NCI-H748 treated with DMSO at 0.1 percent for 48 hours (cell line): ENCODE measurements at regions not wholly inside any gene's neighbourhood (a gene's known extent, or its start where the extent isn't known, plus 50 kb on each side); places are given as distances from the start of the nearest gene placed in this dataset.
A peak's percentile ranks its signal among the peaks of the same experiment; 100 is the strongest.
"Not testable (repeated sequence)": the region's sequence is repeated elsewhere in the genome, so short reads cannot be mapped to it uniquely, and the experiment has no call there.

Source experiments
- DNase-seq: peaks from one replicate; lab custom pipeline; 2025; lab: John Stamatoyannopoulos, UW

- no peak for DNase-seq
These were observed 87.3 kb downstream of the PHLDA1 start for GRCh38 chr12:75944097-75944904.

GRCh38 chr12:75943730-75944096 lies 87.9 kb downstream of the PHLDA1 start:
- no peak for DNase-seq

GRCh38 chr12:75941661-75942060 lies 89.9 kb downstream of the PHLDA1 start:
- DNase-seq, result not testable (repeated sequence)

GRCh38 chr12:75939016-75939642 lies 92.4 kb downstream of the PHLDA1 start:
- DNase-seq, result no peak

GRCh38 chr12:75938189-75938588 lies 93.4 kb downstream of the PHLDA1 start:
- DNase-seq, result no peak

- no peak for DNase-seq
These were observed 94.1 kb downstream of the PHLDA1 start for GRCh38 chr12:75937486-75937885.

GRCh38 chr12:75936515-75937440 lies 94.8 kb downstream of the PHLDA1 start:
- no peak for DNase-seq

- no peak for DNase-seq
These were observed 95.9 kb downstream of the PHLDA1 start for GRCh38 chr12:75935539-75936242.

- no peak for DNase-seq
These were observed 98.5 kb downstream of the PHLDA1 start for GRCh38 chr12:75933101-75933500.

GRCh38 chr12:75932241-75932640 lies 99.3 kb downstream of the PHLDA1 start:
- DNase-seq, result no peak

- DNase-seq, result no peak
These were observed 107.5 kb downstream of the PHLDA1 start for GRCh38 chr12:75923964-75924666.

GRCh38 chr12:75922944-75923642 lies 108.5 kb downstream of the PHLDA1 start:
- DNase-seq, result no peak

- no peak for DNase-seq
These were observed 109.8 kb downstream of the PHLDA1 start for GRCh38 chr12:75921622-75922289.

GRCh38 chr12:75917715-75918114 lies 113.9 kb downstream of the PHLDA1 start:
- DNase-seq, result no peak

- DNase-seq, result no peak
These were observed 114.5 kb downstream of the PHLDA1 start for GRCh38 chr12:75917083-75917482.

- no peak for DNase-seq
These were observed 117.8 kb downstream of the PHLDA1 start for GRCh38 chr12:75913502-75914351.

GRCh38 chr12:75909714-75910656 lies 121.6 kb downstream of the PHLDA1 start:
- DNase-seq, result peak; percentile 74
